ENCODE measurements at regions not wholly inside any gene's neighbourhood (a gene's known extent, or its start where the extent isn't known, plus 50 kb on each side); places are given as distances from the start of the nearest gene placed in this dataset.

DNA sequence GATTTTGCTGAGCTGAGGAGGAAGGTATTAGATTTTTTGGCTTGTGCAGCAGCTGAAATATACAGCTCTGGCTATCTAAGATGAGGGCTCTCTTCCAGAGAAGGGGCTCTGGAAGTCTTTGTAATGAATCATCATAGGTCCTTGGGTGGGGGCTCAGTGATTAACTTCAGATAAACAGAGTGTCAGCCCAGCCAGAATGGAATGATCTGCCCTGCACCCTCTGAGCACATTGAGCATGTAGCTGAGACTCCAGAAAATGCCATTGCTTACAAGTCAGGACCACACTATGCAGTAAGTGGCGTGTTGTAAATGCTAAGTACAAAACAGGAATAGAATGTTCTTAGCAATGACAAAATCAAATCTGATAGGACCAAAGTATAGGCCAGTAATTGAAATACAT, 836.0 kb downstream of the PDHA2 start:
- FAIRE-seq (no peak), DNase-seq (ENCODE audit: low read depth, low spot score) (no peak), ATAC-seq (no peak)
- Histone ChIP-seq H4K20me1 (ENCODE audit: control insufficient read depth, insufficient read depth) (no peaks in the 10 kb centered on the region), H3K4me3 (no peak overlapping the region), H3K9me3 (replicated peaks; ENCODE audit: control insufficient read depth, insufficient read depth, low read length) (no peaks in the 10 kb centered on the region), H3K79me2 (ENCODE audit: control insufficient read depth, insufficient read depth, low read length) (no peaks in the 10 kb centered on the region), H3K27me3 (replicated peaks in 1 of 2; ENCODE audit: control insufficient read depth in 2 of 2, insufficient read depth in 2 of 2, low read length in 1 of 2) (no peaks in the 10 kb centered on the region), H3K27ac (ENCODE audit: control insufficient read depth, insufficient read depth) (no peak overlapping the region), H3K4me2 (ENCODE audit: control insufficient read depth, insufficient read depth) (no peak overlapping the region), H2AFZ (ENCODE audit: control insufficient read depth, low read depth, low read length) (no peak overlapping the region), H3K36me3 (ENCODE audit: control insufficient read depth in 2 of 2, insufficient read depth in 2 of 2, low read length in 1 of 2) (no peaks in the 10 kb centered on the region), H3K4me1 (ENCODE audit: control insufficient read depth, insufficient read depth, low read length) (no peaks in the 10 kb centered on the region), H3K9ac (ENCODE audit: control insufficient read depth, insufficient read depth, low read length) (no peak overlapping the region)
- no TSS peak for BruUV-seq (replicated peaks)
- TF ChIP-seq NFIC (IDR thresholded peaks at IDR 0.05; ENCODE audit: low read depth, low read length): no peak
- TF ChIP-seq RCOR1 (conservative IDR thresholded peaks at IDR 0.05; ENCODE audit: low read depth, low read length): no peak
- TF ChIP-seq, protein P1, sequence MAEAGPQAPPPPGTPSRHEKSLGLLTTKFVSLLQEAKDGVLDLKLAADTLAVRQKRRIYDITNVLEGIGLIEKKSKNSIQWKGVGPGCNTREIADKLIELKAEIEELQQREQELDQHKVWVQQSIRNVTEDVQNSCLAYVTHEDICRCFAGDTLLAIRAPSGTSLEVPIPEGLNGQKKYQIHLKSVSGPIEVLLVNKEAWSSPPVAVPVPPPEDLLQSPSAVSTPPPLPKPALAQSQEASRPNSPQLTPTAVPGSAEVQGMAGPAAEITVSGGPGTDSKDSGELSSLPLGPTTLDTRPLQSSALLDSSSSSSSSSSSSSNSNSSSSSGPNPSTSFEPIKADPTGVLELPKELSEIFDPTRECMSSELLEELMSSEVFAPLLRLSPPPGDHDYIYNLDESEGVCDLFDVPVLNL (IDR thresholded peaks at IDR 0.05; ENCODE audit: low read depth, low read length): no peak
- TF ChIP-seq RBBP5 (conservative IDR thresholded peaks at IDR 0.05): no peak
- no peak for TF ChIP-seq RB1 (IDR thresholded peaks at IDR 0.05; ENCODE audit: borderline replicate concordance)
- TF ChIP-seq CBX5 (IDR thresholded peaks at IDR 0.05; ENCODE audit: low read depth): no peak
- TF ChIP-seq CREB1 (IDR thresholded peaks at IDR 0.05; ENCODE audit: low read depth): no peak
- TF ChIP-seq SIN3A (IDR thresholded peaks at IDR 0.05; ENCODE audit: low read depth, low read length): no peak
- TF ChIP-seq, protein P2, sequence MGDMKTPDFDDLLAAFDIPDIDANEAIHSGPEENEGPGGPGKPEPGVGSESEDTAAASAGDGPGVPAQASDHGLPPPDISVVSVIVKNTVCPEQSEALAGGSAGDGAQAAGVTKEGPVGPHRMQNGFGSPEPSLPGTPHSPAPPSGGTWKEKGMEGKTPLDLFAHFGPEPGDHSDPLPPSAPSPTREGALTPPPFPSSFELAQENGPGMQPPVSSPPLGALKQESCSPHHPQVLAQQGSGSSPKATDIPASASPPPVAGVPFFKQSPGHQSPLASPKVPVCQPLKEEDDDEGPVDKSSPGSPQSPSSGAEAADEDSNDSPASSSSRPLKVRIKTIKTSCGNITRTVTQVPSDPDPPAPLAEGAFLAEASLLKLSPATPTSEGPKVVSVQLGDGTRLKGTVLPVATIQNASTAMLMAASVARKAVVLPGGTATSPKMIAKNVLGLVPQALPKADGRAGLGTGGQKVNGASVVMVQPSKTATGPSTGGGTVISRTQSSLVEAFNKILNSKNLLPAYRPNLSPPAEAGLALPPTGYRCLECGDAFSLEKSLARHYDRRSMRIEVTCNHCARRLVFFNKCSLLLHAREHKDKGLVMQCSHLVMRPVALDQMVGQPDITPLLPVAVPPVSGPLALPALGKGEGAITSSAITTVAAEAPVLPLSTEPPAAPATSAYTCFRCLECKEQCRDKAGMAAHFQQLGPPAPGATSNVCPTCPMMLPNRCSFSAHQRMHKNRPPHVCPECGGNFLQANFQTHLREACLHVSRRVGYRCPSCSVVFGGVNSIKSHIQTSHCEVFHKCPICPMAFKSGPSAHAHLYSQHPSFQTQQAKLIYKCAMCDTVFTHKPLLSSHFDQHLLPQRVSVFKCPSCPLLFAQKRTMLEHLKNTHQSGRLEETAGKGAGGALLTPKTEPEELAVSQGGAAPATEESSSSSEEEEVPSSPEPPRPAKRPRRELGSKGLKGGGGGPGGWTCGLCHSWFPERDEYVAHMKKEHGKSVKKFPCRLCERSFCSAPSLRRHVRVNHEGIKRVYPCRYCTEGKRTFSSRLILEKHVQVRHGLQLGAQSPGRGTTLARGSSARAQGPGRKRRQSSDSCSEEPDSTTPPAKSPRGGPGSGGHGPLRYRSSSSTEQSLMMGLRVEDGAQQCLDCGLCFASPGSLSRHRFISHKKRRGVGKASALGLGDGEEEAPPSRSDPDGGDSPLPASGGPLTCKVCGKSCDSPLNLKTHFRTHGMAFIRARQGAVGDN (IDR thresholded peaks at IDR 0.05): no peak
- TF ChIP-seq, protein P3, sequence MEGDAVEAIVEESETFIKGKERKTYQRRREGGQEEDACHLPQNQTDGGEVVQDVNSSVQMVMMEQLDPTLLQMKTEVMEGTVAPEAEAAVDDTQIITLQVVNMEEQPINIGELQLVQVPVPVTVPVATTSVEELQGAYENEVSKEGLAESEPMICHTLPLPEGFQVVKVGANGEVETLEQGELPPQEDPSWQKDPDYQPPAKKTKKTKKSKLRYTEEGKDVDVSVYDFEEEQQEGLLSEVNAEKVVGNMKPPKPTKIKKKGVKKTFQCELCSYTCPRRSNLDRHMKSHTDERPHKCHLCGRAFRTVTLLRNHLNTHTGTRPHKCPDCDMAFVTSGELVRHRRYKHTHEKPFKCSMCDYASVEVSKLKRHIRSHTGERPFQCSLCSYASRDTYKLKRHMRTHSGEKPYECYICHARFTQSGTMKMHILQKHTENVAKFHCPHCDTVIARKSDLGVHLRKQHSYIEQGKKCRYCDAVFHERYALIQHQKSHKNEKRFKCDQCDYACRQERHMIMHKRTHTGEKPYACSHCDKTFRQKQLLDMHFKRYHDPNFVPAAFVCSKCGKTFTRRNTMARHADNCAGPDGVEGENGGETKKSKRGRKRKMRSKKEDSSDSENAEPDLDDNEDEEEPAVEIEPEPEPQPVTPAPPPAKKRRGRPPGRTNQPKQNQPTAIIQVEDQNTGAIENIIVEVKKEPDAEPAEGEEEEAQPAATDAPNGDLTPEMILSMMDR (IDR thresholded peaks at IDR 0.05 in 2 of 3, conservative IDR thresholded peaks at IDR 0.05 in 1 of 3; ENCODE audit: control insufficient read depth in 2 of 3, extremely low read depth in 1 of 3, insufficient read depth in 1 of 3, low read depth in 3 of 3, low read length in 3 of 3): no peak
- no peak for TF ChIP-seq NR2C1 (IDR thresholded peaks at IDR 0.05)
- intact Hi-C loops (cut with micrococcal nuclease; ENCODE audit: unreplicated experiment) (no loop called here), in situ Hi-C loops (cut with MboI) (no loop called here)
- ChIA-PET CTCF (no interaction called here), POLR2A (no interaction called here), SMC1A (ENCODE audit: uncharacterized antibody, unreplicated experiment) (no interaction called here), RAD21 (ENCODE audit: unreplicated experiment) (no interaction called here)
- WGBS (ENCODE audit: insufficient coverage, insufficient replicate concordance, low lambda C conversion rate, missing lambda C conversion rate): 4% methylated on average over 1 of the region's 1 CpG

All from GM12878 (cell line).